Testis (tissue), 2 donors: ENCODE measurements at regions not wholly inside any gene's neighbourhood (a gene's known extent, or its start where the extent isn't known, plus 50 kb on each side); places are given as distances from the start of the nearest gene placed in this dataset.

ENCODE experiments used
- POLR2A ChIP-seq: fragments of 450-650 bp; IDR thresholded peaks from one replicate; pipeline ENCODE4 v1.6.1; 2017; ENCODE audit warnings: antibody characterized with exemption, mild to moderate bottlenecking, moderate library complexity
- TF ChIP-seq, protein P1 (sequence below), 3 experiments: fragments of 450-650 bp in 2 of 3; fragments of 200-600 bp in 1 of 3; sonication (generic) in 1 of 3; IDR thresholded peaks; one replicate each; pipeline ENCODE4 v1.5.1; 2016 to 2019; ENCODE audit warnings: antibody characterized with exemption in 3 of 3, mild to moderate bottlenecking in 2 of 3, moderate library complexity in 1 of 3

DNA sequence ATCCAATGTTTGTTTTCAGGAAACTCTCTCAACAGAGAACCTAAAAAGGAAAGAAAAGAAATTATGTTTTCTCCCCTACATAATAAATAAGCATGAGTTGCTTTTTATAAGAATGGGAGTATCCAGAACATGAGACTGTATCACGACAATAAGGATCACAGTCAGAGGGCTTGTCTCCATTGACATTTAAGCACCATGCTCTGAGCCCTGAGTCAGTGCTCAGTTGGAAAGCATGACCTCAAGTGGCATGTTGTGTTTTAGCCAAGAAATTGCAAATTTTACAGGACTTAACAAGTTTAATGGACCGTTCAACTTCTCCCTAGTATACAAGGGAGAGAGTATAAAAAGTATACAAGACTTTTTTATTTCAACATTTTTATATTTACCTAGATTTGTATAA lies 431.6 kb downstream of the GJA1 start:
- TF ChIP-seq, protein P1, sequence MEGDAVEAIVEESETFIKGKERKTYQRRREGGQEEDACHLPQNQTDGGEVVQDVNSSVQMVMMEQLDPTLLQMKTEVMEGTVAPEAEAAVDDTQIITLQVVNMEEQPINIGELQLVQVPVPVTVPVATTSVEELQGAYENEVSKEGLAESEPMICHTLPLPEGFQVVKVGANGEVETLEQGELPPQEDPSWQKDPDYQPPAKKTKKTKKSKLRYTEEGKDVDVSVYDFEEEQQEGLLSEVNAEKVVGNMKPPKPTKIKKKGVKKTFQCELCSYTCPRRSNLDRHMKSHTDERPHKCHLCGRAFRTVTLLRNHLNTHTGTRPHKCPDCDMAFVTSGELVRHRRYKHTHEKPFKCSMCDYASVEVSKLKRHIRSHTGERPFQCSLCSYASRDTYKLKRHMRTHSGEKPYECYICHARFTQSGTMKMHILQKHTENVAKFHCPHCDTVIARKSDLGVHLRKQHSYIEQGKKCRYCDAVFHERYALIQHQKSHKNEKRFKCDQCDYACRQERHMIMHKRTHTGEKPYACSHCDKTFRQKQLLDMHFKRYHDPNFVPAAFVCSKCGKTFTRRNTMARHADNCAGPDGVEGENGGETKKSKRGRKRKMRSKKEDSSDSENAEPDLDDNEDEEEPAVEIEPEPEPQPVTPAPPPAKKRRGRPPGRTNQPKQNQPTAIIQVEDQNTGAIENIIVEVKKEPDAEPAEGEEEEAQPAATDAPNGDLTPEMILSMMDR (IDR thresholded peaks at IDR 0.05): no peak
- no peak for TF ChIP-seq POLR2A
